ENCODE measurements at regions not wholly inside any gene's neighbourhood (a gene's known extent, or its start where the extent isn't known, plus 50 kb on each side); places are given as distances from the start of the nearest gene placed in this dataset.

DNA sequence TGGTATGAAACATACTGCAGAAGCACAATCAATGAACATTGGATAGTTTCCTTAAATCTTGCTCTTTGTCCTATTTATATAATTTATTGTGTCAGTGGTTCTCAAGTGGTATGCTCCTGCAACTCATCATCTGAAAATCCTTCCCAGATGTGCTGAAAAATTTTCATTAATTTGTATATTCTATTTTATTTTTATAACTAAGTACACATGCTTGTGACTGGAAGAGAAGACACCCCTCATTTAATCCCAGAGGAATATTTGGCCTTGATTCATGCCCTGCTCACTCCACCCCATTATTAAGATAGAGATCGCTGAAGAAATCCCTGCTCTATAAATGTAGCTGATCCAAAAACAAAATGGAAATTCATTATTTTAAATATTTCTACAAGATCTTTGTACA is 870.5 kb upstream of the CXADR start:
- CTCF ChIA-PET: no interaction called here
- POLR2A ChIA-PET: no interaction called here

DNA sequence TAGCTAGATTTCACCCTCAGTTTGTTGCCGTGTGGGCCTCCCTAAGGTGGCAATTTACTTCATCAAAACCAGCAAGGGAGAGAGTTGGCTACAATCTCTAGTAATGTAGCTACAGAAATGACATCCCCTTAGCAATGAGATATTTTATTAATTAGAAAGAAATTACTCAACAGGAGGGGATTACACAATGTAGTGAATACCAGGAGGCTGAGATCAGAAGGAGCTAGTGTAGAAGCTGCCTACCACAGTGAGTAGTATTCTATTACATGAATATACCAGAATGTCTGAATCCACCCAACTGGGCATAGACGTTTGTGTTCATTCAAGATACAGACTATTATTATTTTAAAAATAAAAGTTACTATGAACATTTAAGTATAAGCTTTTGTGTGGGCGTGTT is 868.2 kb upstream of the CXADR start:
- POLR2A ChIA-PET: no interaction called here
- CTCF ChIA-PET: no interaction called here

DNA sequence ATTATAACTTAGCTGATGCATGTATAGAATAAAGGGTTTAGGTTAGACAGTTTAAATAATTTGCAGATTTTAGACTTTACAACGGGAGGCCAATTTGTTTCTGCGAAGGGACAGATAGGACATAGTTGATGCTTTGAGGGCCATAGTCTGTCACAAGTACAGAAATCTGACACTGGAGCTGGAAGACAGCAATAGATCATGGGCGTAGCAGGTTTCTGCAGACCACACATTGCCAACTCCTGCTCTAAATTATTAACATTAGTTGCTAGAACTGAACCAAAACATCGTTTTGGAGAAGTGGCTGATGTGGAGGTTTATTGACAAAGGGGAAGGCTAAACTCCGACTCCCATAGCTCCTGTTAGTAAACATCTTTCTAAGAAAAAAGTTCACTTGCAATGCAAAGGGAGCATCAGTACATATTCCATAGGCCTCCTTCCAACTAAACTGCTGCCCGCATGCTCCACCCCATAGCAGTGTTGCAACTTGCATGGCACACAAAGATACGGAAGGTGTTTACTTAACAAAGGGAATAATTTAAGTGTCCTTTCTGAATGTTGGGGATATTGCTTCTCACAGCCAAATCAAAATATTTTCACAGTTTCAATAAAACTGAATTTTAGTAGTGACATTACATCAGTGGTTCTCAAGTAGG is 862.0 kb upstream of the CXADR start:
- POLR2A ChIA-PET: no interaction called here
- CTCF ChIA-PET: no interaction called here

DNA sequence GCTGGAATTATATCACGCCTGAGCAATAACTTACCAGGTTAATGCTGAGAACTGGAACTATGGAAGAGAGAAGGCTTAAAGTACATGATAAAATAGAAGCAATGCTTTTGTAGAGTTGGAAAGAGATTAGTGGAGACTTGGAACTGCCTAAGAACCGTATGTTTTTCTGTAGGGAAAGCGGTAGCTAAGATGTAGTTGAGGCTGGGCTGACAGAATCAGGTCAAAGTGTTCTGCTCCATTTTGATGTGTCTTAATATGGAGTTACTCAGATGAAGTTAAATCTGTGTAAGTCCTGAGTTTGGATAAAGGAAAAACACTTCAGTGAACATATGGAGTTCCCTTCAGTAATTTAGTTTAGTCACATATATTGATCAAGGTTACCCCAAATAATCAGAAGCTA is 860.9 kb upstream of the CXADR start:
- ChIA-PET CTCF (no interaction called here), POLR2A (no interaction called here)

- ChIA-PET POLR2A (no interaction called here), CTCF (no interaction called here)
Observed at GRCh38 chr21:16663436-16663835, 849.4 kb upstream of the CXADR start.

GRCh38 chr21:16667395-16667794 is 845.4 kb upstream of the CXADR start:
- CTCF ChIA-PET: no interaction called here

GRCh38 chr21:16674949-16675348 is 837.9 kb upstream of the CXADR start:
- CTCF ChIA-PET: no interaction called here
- POLR2A ChIA-PET: no interaction called here

More at GRCh38 chr21:16667395-16667794, 845.4 kb upstream of the CXADR start:
- POLR2A ChIA-PET: no interaction called here

DNA sequence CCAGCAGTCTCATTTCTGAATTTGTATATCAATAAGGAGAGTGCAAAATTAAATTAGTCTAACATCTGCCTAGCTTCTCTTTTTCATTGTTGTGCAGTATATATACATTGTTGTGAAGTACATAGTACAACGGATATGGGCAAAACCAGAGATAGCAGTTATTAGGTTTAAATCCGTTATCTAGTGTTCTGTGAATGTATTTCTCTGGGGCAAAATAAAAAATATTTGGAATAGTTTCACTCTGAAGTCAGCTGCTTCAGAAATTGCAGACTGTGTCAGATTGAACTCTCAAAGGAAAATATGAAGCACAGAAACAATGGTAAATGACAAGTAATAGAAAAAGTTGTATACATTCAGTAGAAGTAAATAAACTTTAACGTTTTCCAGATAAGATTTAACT is 836.5 kb upstream of the CXADR start:
- CTCF ChIA-PET: no interaction called here
- POLR2A ChIA-PET: no interaction called here

DNA sequence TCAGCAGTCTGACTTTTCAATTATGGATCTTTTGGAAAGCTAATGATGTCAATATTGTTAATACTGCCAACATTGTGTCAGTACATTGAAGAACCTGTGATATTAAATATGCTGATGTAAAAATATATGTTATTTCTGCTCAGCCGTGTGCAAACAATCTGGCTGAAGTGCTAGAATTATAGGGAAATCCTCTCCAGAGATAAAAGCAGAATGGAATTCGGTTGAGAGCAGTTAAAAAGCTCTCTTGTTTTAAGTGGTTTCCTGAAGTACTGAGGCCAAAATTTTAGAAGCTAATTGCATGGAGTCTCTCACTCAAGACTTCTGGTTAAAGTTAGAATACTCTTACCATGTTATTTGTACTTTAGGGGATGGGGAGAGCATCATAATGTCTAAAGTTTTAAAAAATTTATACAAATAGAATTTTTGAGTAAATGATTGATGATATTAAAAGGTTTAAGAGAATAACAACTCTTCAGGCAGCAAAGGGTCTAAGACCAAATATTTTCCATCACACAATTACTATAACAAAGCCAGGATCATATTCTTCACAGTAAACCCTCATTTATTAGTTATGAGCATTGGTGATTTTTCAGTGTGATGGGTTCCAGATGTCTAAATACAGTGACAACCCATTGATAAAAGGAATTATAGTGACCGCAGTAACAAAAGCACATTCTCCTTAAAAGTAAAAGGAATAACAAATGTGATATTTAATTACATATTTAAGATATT is 834.2 kb upstream of the CXADR start:
- CTCF ChIA-PET: no interaction called here
- POLR2A ChIA-PET: no interaction called here

- CTCF ChIA-PET: no interaction called here
- POLR2A ChIA-PET: no interaction called here
Observed at GRCh38 chr21:16695074-16695473, 817.8 kb upstream of the CXADR start.

DNA sequence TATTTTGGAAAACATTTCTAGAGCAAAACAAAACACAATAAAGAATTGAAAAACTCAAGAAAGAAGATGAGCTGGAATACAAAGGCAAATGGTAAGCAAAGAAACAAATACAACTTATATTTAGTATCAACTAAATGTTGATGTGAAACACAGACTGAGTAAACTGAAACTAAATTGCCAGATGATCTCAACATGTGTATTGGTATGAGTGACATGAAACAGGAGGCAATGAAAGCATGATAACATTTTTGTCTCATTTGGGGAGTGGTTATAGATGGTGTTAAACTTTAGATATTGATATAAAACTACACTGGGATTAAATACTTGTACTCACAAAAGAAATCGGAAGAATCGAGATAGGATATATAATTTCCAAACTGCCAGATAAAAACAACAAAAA is 805.6 kb upstream of the CXADR start:
- CTCF ChIA-PET: no interaction called here
- POLR2A ChIA-PET: no interaction called here

DNA sequence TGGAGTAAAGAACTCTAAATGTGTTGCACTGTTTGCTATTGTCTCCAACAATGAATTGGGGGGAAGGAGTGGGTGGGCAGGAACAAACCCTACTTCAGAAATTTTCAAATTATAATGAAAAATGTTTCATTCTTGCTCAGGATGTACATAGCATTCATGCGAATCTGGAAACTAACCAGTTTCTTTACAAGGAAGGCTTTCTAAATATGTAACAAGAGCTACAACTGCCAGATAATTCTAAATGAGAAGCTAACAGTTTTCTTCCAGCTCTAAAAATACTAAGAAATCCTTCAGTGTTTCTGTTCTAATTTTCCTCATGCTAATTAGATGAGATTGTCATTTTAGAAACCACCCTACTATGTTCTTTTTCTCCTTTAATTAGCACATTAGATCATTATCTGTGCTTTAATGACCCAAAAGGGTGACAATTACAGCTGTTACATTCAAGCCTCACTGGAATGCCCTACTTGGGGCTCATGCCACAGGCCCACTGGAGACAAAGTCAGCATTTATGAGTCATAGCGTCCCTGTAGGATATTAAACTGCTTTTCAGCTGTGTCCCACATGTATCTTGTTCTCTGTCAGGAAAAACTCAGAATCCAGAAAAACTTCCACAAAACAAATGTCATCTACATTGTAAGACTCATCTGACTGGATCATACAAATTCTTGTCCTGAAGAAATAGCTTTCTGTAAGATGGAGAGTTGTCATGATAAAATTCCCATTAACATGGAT is 804.6 kb upstream of the CXADR start:
- CTCF ChIA-PET: no interaction called here

DNA sequence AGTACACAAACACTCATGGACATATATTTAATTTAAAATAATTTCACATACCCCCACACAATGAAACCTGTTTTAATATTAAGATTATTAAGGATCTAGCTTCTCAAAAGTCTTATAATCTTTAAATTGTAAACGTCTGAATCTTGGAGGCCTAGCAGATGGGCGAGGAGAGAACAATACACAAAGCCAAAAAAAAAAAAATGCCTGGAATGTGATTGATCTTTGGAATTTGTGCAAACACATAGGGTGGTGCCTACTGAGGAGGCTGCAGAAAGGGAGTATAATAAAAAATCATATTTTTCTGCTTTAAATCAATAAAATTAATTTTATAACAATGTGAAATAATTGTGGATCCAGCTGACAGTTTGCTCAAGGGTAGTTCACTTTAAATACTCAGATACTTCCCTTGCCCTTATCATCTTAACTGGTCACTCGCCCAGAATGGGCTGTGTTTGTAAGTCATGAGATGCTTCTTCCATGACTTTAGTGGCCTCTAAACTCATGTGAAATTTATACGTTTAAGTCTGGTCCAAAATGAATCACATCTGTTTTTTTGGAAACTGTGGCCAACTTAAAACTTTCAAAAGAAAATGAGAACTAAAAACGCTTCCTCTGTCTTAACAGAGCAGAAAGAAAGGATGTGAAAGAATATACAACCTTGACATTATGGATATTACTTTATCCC is 802.8 kb upstream of the CXADR start:
- ChIA-PET CTCF (no interaction called here), POLR2A (no interaction called here)

More for the DNA sequence above, 804.6 kb upstream of the CXADR start:
- POLR2A ChIA-PET: no interaction called here

- CTCF ChIA-PET: no interaction called here
Observed at GRCh38 chr21:16711757-16712156, 801.1 kb upstream of the CXADR start.

DNA sequence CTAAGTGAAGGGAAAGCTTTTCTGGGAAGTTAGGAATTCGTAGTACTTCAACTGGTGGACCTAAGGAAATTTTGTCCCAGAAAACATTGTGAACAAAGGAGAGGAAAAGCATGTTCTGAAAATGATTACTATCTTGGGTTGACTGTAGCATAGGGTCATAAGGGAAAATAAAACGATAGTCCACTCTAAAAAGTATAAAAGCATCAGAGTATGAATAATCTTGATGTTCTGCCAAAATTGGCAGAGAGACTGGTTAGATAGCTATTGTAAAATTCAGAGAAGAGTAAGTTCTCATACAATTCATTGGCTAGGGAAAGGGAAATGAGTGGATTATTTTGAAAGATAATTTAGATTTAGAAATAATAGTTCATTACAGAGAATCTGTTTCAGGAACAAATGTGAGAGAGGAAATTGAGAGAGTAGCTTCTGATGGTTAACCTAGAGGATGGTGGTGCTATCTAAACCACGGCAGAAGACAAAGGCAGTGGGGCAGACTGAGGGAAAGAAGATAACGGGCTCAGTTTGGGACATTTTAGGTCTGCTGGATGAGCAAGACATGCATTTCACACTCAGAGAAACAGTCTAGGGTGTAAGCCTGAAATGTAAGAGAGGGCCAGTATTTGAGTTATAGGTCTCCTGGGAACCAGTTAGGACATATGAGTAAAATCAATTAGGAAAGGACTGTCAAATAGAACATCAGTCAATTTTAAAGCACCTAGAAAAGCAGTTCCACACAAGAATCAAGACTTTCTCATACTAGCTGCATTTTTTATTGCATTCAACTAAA is 799.3 kb upstream of the CXADR start:
- ChIA-PET CTCF (no interaction called here), POLR2A (no interaction called here)

More at GRCh38 chr21:16711757-16712156, 801.1 kb upstream of the CXADR start:
- POLR2A ChIA-PET: no interaction called here

GRCh38 chr21:16740511-16740910 is 772.3 kb upstream of the CXADR start:
- CTCF ChIA-PET: no interaction called here
- POLR2A ChIA-PET: no interaction called here

DNA sequence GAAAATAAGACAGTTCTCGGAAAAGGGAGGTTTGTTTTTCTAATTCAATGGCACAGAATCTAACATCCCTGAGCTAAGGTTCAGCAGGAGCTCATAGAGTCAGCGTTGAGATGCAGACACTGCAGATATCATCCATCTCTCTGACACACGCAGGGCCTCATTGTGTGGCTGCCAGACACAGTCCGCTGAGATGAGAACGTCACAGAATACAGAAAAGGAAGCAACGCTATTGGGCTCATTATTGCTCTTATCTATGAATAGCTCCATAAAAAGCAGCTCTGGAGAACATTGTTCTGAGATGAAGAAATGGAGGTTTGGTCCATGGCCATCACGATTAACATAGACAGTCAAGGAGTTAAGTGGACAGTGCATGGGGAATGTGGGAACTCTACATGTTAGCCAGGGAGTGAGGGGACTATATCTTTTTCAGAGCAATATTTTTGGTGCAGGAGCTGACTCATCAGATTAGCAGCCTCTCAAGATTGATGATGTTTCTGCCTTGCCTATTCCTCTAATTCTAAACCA is 771.6 kb upstream of the CXADR start:
- CTCF ChIA-PET: no interaction called here
- POLR2A ChIA-PET: no interaction called here

- ChIA-PET CTCF (no interaction called here), POLR2A (no interaction called here)
Observed at GRCh38 chr21:16742131-16742641, 770.7 kb upstream of the CXADR start.

GRCh38 chr21:16742741-16743140 is 770.1 kb upstream of the CXADR start:
- CTCF ChIA-PET: no interaction called here
- POLR2A ChIA-PET: no interaction called here

DNA sequence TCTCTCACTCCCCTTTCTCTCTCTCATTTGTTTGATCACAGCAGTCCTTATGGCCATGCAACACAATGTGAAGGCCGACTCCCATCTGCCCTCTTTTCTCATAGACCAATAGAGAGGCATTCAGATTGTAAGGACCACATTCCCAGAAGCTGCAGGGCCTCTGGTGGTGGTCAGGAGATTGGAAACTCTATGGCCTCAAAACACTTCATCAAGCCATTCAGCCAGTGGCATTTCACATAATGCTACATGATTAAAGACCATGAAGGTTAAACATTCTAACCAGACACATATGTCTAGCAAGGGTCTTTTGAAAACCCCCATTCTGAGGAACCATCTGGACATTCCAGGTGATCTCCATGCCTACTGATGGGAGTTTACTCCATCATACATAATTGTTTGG is 769.5 kb upstream of the CXADR start:
- POLR2A ChIA-PET: no interaction called here
- CTCF ChIA-PET: no interaction called here

Measured in activated CD8-positive, alpha-beta memory T cell treated with anti-CD3 and anti-CD28 coated beads for 36 hours (primary cell).